ENCODE measurements at regions not wholly inside any gene's neighbourhood (a gene's known extent, or its start where the extent isn't known, plus 50 kb on each side); places are given as distances from the start of the nearest gene placed in this dataset.

GRCh38 chr2:7765236-7765635 is 848.0 kb downstream of the RNF144A start:
- no peak for DNase-seq (ENCODE audit: low read depth)

- DNase-seq (ENCODE audit: low read depth), result no peak
Observed at GRCh38 chr2:7766088-7766722, 849.0 kb downstream of the RNF144A start.

- DNase-seq (ENCODE audit: low read depth), result no peak
Observed at GRCh38 chr2:7766978-7767565, 849.9 kb downstream of the RNF144A start.

GRCh38 chr2:7767902-7768301 is 850.7 kb downstream of the RNF144A start:
- no peak for DNase-seq (ENCODE audit: low read depth)

GRCh38 chr2:7771781-7772180 is 854.6 kb downstream of the RNF144A start:
- no peak for DNase-seq (ENCODE audit: low read depth)

GRCh38 chr2:7773362-7774360 is 856.4 kb downstream of the RNF144A start:
- DNase-seq (ENCODE audit: low read depth), result no peak

GRCh38 chr2:7774481-7774880 is 857.3 kb downstream of the RNF144A start:
- DNase-seq (ENCODE audit: low read depth), result no peak

GRCh38 chr2:7777668-7778067 is 860.5 kb downstream of the RNF144A start:
- no peak for DNase-seq (ENCODE audit: low read depth)

GRCh38 chr2:7780321-7780720 is 863.1 kb downstream of the RNF144A start:
- no peak for DNase-seq (ENCODE audit: low read depth)

- DNase-seq (ENCODE audit: low read depth), result no peak
Observed at GRCh38 chr2:7785700-7786099, 868.5 kb downstream of the RNF144A start.

- DNase-seq (ENCODE audit: low read depth), result no peak
Observed at GRCh38 chr2:7788736-7789135, 871.5 kb downstream of the RNF144A start.

GRCh38 chr2:7792031-7792651 is 874.9 kb downstream of the RNF144A start:
- no peak for DNase-seq (ENCODE audit: low read depth)

- no peak for DNase-seq (ENCODE audit: low read depth)
Observed at GRCh38 chr2:7795778-7796563, 878.8 kb downstream of the RNF144A start.

- no peak for DNase-seq (ENCODE audit: low read depth)
Observed at GRCh38 chr2:7800031-7800430, 881.8 kb upstream of the ID2 start.

- DNase-seq (ENCODE audit: low read depth), result no peak
Observed at GRCh38 chr2:7801212-7801611, 880.6 kb upstream of the ID2 start.

- DNase-seq (ENCODE audit: low read depth), result no peak
Observed at GRCh38 chr2:7803515-7803914, 878.3 kb upstream of the ID2 start.

- no peak for DNase-seq (ENCODE audit: low read depth)
Observed at GRCh38 chr2:7809640-7810039, 872.2 kb upstream of the ID2 start.

GRCh38 chr2:7811073-7811472 is 870.8 kb upstream of the ID2 start:
- no peak for DNase-seq (ENCODE audit: low read depth)

GRCh38 chr2:7812231-7812995 is 869.4 kb upstream of the ID2 start:
- DNase-seq (ENCODE audit: low read depth), result no peak

GRCh38 chr2:7813541-7814292 is 868.1 kb upstream of the ID2 start:
- DNase-seq (ENCODE audit: low read depth), result no peak
